Suprapubic skin (tissue), 4 donors: ENCODE measurements at regions not wholly inside any gene's neighbourhood (a gene's known extent, or its start where the extent isn't known, plus 50 kb on each side); places are given as distances from the start of the nearest gene placed in this dataset.
A peak's percentile ranks its signal among the peaks of the same experiment; 100 is the strongest.

Experiments
- DNase-seq, 2 donors: peaks; one replicate each; pipeline ENCODE4 v3.0.0-alpha.2; 2019; ENCODE audit warnings: low spot score in 2 of 2
- H3K27ac ChIP-seq: fragments of 200-600 bp; sonication (generic); one replicate; pipeline ENCODE4 v1.5.1; 2019
- H3K27me3 ChIP-seq: fragments of 200-600 bp; sonication (generic); one replicate; pipeline ENCODE4 v1.5.1; 2019
- H3K36me3 ChIP-seq: fragments of 200-600 bp; sonication (generic); one replicate; pipeline ENCODE4 v1.5.1; 2019
- H3K4me1 ChIP-seq: fragments of 200-600 bp; sonication (generic); one replicate; pipeline ENCODE4 v1.5.1; 2019
- H3K4me3 ChIP-seq: fragments of 200-600 bp; sonication (generic); one replicate; pipeline ENCODE4 v1.5.1; 2019; ENCODE audit warnings: mild to moderate bottlenecking
- H3K9me3 ChIP-seq: fragments of 200-600 bp; sonication (generic); one replicate; pipeline ENCODE4 v1.5.1; 2019
- CTCF ChIP-seq, 2 donors: fragments of 200-600 bp in 1 of 2; fragments of 450-650 bp in 1 of 2; sonication (generic) in 1 of 2; IDR thresholded peaks; one replicate each; pipeline ENCODE4 v1.5.1; 2016 to 2019; ENCODE audit warnings: antibody characterized with exemption in 2 of 2, mild to moderate bottlenecking in 1 of 2, moderate library complexity in 1 of 2
- EP300 ChIP-seq: sonication (generic); formaldehyde crosslinking; IDR thresholded peaks from one replicate; pipeline ENCODE4 v1.6.1; 2017; ENCODE audit warnings: antibody characterized with exemption
- POLR2A ChIP-seq, 2 donors: fragments of 450-650 bp; IDR thresholded peaks; one replicate each; pipeline ENCODE4 v1.6.1; 2017; ENCODE audit warnings: antibody characterized with exemption in 2 of 2, mild to moderate bottlenecking in 2 of 2, moderate library complexity in 2 of 2
- POLR2AphosphoS5 ChIP-seq, 3 donors: sonication (generic); formaldehyde crosslinking; IDR thresholded peaks; one replicate each; pipeline ENCODE4 v1.6.1; 2017; ENCODE audit warnings: antibody characterized with exemption in 3 of 3
- WGBS: methylation state at CpG from one replicate; pipeline ENCODE4 v1.1.5; 2018; 5-methylcytosine and 5-hydroxymethylcytosine counted together

GRCh38 chr13:106349080-106349931, 186.2 kb downstream of the EFNB2 start:
- Histone ChIP-seq H3K27me3 (peaks cover 15% of the 10 kb centered on the region), H3K4me3 (peak overlapping the region; percentile 31), H3K36me3 (no peaks in the 10 kb centered on the region), H3K9me3 (no peaks in the 10 kb centered on the region), H3K27ac (no peak overlapping the region), H3K4me1 (peaks cover 16% of the 10 kb centered on the region)
- TF ChIP-seq EP300: no peak
- TF ChIP-seq CTCF (IDR thresholded peaks at IDR 0.05): no peak
- no peak for TF ChIP-seq POLR2A (IDR thresholded peaks at IDR 0.05)
- 8% methylated on average over 23 of the region's 30 CpGs for whole genome bisulfite sequencing
- DNase-seq: no peak

GRCh38 chr13:106348075-106348840, 187.2 kb downstream of the EFNB2 start:
- H3K27me3 ChIP-seq: peaks cover 15% of the 10 kb centered on the region
- no peak for DNase-seq
- TF ChIP-seq POLR2AphosphoS5 (IDR thresholded peaks at IDR 0.05) (no peak), CTCF (IDR thresholded peaks at IDR 0.05) (no peak), POLR2A (IDR thresholded peaks at IDR 0.05) (no peak), EP300 (no peak)
- H3K27ac ChIP-seq: no peak overlapping the region
- whole genome bisulfite sequencing: 65% methylated on average over 6 of the region's 6 CpGs
- H3K4me1 ChIP-seq: peaks cover 19% of the 10 kb centered on the region
- no peaks in the 10 kb centered on the region for H3K9me3 ChIP-seq
- H3K36me3 ChIP-seq: no peaks in the 10 kb centered on the region
- no peak overlapping the region for H3K4me3 ChIP-seq

GRCh38 chr13:106344342-106344741, 191.1 kb downstream of the EFNB2 start:
- no peak overlapping the region for H3K27ac ChIP-seq
- peaks cover 13% of the 10 kb centered on the region for H3K9me3 ChIP-seq
- H3K36me3 ChIP-seq: no peaks in the 10 kb centered on the region
- WGBS: 87% methylated on average over 2 of the region's 2 CpGs
- H3K4me1 ChIP-seq: peaks cover 15% of the 10 kb centered on the region
- no peak for TF ChIP-seq CTCF (IDR thresholded peaks at IDR 0.05)
- TF ChIP-seq POLR2A (IDR thresholded peaks at IDR 0.05): no peak
- no peak for TF ChIP-seq EP300
- no peak for TF ChIP-seq POLR2AphosphoS5 (IDR thresholded peaks at IDR 0.05)
- no peak overlapping the region for H3K4me3 ChIP-seq
- no peak for DNase-seq
- peaks cover 9% of the 10 kb centered on the region for H3K27me3 ChIP-seq

- Histone ChIP-seq H3K4me1 (peaks cover 10% of the 10 kb centered on the region), H3K4me3 (no peak overlapping the region), H3K27me3 (peaks cover 8% of the 10 kb centered on the region), H3K9me3 (peaks cover 13% of the 10 kb centered on the region), H3K27ac (no peak overlapping the region), H3K36me3 (no peaks in the 10 kb centered on the region)
- WGBS: 40% methylated on average over 3 of the region's 3 CpGs
- TF ChIP-seq EP300 (no peak), POLR2AphosphoS5 (IDR thresholded peaks at IDR 0.05) (no peak), CTCF (IDR thresholded peaks at IDR 0.05) (no peak), POLR2A (IDR thresholded peaks at IDR 0.05) (no peak)
- no peak for DNase-seq
These were observed 191.6 kb downstream of the EFNB2 start for GRCh38 chr13:106343836-106344235.

GRCh38 chr13:106340249-106340648, 195.2 kb downstream of the EFNB2 start:
- TF ChIP-seq POLR2AphosphoS5 (IDR thresholded peaks at IDR 0.05): no peak
- TF ChIP-seq CTCF (IDR thresholded peaks at IDR 0.05): no peak
- TF ChIP-seq POLR2A (IDR thresholded peaks at IDR 0.05): no peak
- no peak for TF ChIP-seq EP300
- H3K27ac ChIP-seq: no peak overlapping the region
- H3K9me3 ChIP-seq: peaks cover 13% of the 10 kb centered on the region
- no peak overlapping the region for H3K4me3 ChIP-seq
- H3K27me3 ChIP-seq: no peaks in the 10 kb centered on the region
- no peak for DNase-seq
- no peaks in the 10 kb centered on the region for H3K36me3 ChIP-seq
- WGBS: 94% methylated on average over 2 of the region's 2 CpGs
- peaks cover 3% of the 10 kb centered on the region for H3K4me1 ChIP-seq
